Stimulated activated CD8-positive, alpha-beta memory T cell treated with anti-CD3 and anti-CD28 coated beads, Interleukin-12 subunit alpha, Interleukin-12 subunit beta, amount 100 ng/mL, for 24 hours (primary cell): ENCODE measurements at regions not wholly inside any gene's neighbourhood (a gene's known extent, or its start where the extent isn't known, plus 50 kb on each side); places are given as distances from the start of the nearest gene placed in this dataset.

Experiments used
- DNase-seq: peaks from one replicate; pipeline ENCODE4 v3.0.0-alpha.2; 2020; ENCODE audit errors: extremely low read depth

DNA sequence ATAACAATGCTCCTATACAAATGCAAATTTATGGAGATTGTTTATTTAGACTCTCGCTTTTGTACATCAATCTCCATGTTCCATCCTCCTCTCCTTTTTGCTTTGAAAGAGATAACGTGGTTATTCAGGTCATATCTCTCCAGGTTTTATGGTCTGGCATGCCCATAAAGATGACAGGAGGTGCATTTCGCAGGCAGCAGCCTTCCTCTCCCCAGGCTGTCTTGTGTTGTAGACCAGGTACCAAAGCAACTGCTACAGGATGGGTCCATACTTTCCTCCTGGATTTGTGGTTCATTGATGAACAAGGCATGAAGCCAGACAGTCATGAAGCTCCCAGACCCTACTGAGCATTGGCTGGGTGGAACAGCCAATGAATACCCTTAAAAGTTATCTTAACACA, 400.2 kb upstream of the NPVF start:
- DNase-seq, result no peak

DNA sequence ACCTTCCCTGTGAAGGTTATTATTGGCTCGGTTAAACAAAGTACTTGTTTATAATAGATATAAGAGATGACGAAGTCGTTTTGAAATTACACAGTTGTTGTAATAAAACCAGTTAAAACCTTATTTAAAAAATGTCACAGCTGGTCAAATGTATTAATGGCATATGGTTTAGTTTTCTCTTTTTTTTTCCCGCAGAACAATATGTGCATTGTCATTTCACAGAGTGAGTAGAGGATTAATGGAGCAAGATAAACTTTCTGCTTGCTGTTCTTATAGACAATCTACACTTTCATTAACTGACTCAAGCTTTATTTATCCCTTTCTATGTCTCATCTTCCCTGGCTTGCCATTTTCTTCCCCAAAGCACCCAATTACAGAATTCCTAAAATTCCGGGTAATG, 404.3 kb upstream of the NPVF start:
- DNase-seq, result no peak

DNA sequence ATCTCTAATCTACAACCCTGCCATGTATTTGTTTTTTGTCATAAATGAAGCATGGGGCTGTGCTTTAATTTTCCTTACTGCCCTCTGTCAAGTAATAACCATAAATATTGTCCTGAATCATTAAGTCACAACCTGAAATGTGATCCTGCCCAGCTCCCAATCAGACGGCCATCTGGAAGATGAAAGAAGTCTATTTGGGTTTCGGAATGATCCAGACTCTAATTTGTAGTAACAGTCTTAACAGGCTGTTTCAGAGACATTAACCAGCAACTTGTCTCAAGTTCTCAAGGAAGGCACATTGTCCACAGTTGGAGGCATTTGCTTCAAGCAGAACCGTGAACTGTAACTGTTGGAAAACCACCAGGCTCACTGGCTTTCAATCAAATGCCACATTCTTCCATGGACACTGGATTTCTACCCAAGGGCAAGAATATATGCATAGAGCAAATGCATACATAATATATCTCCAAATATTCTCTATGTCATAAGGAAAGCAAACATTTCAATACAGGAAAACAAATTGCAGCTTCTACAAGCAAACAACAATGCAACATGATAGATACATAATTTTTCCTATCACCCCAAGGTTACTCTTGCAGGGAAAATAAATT, 405.2 kb upstream of the NPVF start:
- DNase-seq, result no peak

DNA sequence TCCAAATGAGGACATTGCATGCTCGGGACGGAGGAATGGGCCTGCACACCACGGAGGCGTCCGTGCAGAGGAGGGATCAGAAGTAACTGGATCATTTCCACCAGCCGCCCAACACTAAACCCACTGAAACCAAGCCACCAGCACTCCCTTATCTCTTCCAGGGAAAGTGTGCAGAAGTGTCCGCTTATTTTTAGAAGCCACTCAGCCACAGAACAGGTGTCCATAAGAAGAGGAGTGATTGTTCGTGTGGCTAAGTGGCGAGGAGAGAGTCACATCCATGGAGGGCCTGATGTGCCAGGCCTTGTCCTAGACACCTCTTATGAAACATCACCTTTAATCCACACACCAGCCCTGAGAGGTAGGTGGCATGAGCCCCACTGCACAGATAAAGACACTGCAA, 407.9 kb upstream of the NPVF start:
- DNase-seq, result no peak

DNA sequence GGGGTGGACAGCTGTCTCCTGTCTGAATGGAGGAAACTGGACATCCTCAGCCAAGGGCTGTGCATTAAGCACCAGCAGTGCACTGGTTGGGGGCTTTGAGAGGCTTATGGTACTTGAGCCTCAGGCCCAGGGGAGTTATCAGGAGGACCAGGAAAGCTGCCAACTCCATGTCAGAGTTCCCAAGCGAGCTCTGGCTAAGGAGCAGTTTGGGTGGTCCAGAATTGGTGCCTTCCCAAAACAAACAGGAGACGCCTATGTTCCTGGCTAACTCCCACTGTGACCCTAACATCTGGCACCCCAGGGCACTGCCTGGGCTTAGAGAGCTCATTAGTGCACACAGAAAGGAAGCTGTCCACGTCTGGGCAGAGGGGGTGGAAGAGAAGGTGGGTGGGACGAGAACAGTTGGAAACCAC, 408.6 kb upstream of the NPVF start:
- DNase-seq, result no peak

DNA sequence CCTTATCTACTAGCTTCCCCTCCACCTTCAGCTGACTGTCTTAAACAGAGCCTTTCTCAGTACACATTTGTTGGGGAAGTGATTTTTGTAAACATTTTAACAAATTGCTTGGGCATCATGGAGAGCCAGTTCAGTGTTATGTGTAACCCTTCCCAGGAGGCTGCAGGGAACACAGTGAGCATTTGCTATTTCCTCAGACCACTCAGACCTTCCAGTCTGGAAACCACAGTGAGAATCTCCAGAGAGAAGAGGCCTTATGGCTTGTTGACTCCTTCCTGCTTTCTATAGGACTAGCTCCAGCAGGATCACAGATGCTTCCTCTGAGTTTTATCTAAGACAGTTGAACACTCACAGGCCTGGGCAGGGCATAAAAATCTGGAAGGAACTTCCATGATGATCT, 409.8 kb upstream of the NPVF start:
- no peak for DNase-seq

DNA sequence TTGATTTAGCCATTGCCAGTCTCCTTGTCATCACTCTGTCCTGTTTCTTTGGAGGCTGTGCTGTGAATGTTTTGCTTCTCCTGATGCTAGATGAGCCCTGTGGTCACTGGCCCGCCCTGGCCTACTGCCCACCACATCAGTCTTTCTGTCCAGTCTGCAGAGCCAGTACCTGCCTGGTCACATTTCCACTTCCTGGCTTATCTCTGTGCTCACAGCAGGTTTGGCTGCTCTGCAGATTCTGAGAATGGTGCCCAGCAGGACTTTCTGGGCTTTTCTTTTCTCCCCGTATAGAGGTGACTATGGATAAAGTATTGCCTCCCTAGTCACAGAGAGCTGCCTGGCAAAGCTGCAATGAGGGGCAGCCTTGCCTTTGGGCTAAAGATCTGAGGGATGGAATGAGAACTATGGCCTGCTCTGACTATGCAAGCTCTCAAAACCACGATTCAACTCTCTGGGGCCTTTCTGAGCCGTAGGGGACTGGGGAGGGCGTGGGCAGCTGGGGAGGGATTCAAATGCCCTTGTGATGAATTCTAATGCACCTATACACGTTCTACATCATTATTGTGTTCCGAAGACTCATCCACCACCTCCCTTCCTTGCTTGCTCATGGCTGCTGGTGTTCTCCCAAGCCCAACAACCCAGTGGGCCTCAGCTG, 410.4 kb upstream of the NPVF start:
- no peak for DNase-seq

DNA sequence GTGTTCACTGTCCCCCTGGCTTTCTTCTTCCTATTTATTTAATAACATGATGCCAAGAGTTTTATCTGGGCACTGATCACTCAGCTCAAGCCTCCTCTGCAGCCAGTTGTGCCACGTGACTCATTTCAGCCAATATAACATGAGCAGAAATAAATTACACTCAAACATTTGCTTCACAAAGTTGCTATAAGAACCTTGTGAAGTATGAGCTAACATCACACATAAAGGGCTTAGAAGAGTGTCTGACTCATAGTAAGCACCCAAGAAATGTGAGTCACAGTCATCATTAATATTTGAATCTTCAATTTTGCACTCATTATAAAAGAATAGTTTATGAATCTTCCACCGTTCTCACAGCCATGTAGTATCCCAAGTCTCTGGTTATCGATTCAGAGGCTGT, 414.6 kb upstream of the NPVF start:
- DNase-seq, result no peak

DNA sequence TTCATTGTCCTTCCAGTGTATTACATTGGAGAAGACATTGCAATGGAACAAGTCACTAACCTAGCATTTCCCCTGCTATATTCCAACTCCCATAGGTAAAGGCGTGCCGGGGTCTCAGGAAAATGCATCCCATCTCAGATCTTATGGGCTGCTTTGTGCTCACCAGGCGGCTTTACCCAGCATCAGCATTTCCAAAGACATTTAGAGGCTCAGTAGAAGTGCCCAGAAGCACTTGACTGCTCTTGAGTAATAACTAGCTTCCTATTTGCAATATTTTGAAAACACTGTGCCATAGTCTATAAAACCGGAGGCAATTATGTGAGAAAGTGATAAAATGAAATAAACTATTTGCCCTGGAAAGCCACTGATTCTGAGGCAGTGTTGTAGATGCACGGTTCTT, 415.0 kb upstream of the NPVF start:
- no peak for DNase-seq

DNA sequence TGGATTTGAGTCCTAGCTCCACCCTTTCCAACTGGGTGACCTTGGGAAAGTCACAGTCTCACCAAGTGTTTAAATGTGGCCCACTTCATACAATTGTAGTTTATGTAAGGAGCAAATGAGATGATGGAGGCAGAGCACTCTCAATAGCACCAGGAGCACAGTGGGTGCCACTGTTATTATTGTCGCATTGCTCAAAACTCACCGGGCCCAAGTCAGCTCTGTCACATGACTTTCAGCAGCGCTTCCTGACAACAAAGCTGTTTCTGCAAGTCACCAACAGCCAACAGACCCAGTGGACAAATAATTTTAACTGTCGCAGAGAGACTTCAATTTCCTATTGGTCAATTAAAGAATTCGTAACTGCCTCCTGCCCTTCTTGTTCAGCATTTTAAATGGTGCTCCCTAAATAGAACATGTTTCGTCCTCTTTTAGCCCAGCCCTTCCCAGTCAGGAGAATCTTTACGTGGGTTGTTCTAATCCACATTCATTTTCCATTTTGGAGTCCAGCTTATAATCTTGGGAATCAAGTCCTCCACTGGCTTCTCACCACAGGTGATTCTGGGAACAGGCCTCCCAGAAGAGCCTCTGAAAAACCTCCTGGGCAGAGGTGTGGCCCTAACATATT, 415.6 kb upstream of the NPVF start:
- DNase-seq, result no peak

DNA sequence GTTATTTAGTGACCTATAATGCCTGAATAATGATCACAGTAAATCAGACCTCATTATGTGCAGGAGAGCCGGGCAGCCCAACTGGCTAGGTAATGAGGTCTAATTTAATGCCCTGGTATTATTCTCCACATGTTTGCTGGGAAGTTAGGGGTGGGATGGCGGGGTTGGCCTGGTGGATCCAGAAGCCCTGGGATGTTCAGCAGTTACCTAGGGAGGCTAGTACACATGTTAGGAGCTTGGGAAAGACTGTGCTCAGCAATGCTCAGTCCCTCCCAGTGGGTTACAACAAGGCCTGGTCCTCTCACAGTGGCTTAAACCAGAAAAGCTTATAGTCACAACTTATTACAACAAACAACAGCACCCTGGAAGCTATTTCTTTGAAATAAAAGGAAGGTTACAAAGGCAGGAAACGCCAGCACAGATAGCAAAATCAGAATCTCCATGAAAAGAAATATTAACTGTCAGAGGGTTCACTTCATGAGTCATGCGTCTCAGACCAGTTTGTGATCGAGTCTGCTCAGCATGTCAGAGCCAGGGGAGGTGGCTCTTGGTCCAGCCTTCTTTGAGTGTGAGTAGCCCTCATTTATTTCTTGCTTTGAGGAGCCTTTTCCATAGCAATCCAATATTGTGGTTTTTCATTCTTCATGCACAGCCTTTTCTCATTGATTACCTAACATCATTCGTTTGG, 418.6 kb upstream of the NPVF start:
- DNase-seq, result no peak

DNA sequence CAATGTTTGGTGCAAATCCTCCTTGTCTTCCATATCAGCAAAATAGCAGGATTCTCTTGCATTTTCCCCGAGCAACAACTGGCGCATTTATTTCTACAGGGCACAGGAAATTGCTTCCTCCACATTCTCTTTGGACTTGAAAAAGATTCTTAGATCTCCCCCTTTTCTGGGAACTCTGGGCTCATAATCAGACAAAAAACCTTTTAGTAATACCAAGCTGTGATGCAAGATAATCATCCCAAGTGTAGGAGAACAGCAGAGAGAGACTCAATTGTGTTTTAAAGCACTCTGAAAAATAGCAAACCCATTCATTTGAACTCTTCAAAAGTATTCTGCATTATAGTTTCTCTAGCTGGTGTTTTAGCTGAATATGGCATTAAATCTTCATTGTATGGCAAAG, 419.6 kb upstream of the NPVF start:
- no peak for DNase-seq

DNA sequence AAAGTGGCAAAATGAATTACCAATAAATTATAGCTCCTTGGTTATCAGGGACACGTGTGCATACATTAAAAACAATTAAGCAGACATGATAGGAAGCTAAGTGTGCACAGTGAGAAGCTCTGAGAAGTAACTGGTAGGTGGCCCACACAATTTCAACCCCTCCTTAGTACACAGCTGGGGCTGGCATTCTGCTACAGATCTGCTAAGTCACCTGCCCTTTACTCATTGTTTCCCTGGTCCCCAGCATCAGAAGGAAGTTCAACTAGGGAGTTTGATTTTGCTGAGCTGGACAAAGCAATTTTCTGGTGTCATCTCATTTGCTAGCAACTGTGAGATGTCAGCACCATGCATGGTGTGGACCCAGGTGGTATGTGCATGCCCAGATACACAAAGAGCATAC, 424.1 kb upstream of the NPVF start:
- DNase-seq, result no peak

DNA sequence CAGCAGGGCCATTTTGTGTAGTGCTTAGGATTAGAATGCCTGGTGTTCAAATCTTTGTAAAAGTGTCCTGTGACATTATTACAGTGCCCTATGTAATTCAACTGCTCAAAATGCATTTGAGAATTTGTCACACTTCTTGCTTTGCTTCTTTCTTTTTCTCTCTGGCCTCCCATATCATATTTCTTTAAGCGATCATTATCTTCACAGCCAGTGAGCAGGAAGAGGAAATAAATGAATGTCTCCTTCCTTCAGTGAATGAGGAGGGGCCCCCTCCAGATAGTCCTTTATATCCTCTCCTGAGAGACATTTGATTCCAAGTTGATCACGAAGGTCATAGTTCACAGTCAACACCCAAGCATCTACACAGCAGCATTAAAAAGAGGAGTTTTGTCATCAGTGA, 425.1 kb upstream of the NPVF start:
- no peak for DNase-seq

DNA sequence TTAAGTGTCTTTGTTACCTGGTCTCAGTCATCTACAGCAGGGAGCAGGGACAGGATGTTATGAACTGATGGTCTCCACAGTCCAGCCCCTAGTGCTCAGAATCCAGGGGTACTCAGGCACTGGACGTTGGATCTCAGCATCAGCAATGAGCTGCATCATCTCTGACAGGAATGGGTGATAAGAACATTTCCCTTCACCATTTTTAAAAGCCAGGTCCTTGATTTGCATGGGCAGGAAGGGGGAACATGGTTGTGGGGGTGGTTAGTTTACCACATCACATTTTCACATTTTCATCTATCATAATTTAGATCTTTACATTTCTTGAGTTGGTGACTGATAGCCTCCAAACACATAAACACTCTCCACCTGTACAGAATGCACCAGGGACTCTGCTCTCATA, 427.8 kb upstream of the NPVF start:
- no peak for DNase-seq

DNA sequence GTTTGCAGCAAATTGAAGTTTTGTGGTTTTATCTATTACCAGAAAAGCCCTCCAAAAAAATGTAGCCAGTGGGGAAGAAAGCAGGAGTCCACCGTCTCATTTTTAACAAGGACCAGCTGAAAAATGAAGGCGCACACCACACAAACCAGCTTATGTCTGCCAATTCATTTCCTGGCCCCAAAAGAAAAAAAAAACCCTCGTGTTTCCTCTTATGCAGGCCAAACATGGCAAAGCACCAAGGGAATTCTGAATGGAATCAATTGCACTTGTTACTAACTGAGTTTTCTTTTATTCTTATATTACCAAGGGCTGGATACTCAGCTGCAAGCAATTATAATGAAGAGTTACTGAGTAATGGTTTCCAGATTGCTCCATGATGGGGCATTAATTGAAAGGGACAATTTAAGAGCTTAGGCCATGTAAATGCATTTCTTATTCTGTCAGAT, 428.3 kb upstream of the NPVF start:
- no peak for DNase-seq

DNA sequence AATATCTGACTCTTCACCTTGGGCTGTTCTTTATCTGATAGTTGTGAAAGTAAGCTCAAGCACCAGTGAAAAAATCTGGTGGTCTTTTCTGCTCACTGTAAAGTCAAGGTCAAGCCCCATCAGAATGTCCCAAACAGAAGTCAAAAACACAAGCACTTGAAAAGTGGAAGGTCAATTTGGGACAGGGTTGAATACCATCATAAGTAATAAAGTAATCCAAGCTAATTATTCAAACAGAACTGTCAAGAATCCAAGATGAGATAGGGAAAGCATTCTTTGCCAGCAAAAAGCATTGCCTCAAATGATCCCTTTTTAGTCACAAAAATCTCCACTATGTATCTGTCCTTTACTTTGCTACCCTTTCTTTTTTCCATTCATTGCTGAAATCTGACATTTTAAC, 430.1 kb upstream of the NPVF start:
- DNase-seq, result no peak

DNA sequence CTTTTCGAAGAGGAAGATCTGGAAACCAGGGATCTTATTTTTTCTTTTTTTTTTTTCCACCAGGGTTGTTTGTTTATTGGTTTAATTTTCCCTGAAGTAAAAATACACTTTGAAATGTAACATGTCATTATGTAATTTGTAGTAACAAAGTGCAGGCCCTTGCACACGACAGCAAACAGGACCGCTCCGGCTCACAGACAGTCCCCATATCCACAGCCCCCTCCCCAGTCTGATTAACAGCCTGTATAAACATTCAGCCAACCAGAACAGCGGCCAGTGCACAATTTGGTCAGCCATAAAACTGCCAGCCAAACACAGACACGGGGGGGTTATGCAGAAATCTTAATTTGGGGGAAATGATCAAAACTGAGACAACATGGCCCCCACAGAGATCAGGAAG, 431.6 kb upstream of the NPVF start:
- DNase-seq, result no peak

DNA sequence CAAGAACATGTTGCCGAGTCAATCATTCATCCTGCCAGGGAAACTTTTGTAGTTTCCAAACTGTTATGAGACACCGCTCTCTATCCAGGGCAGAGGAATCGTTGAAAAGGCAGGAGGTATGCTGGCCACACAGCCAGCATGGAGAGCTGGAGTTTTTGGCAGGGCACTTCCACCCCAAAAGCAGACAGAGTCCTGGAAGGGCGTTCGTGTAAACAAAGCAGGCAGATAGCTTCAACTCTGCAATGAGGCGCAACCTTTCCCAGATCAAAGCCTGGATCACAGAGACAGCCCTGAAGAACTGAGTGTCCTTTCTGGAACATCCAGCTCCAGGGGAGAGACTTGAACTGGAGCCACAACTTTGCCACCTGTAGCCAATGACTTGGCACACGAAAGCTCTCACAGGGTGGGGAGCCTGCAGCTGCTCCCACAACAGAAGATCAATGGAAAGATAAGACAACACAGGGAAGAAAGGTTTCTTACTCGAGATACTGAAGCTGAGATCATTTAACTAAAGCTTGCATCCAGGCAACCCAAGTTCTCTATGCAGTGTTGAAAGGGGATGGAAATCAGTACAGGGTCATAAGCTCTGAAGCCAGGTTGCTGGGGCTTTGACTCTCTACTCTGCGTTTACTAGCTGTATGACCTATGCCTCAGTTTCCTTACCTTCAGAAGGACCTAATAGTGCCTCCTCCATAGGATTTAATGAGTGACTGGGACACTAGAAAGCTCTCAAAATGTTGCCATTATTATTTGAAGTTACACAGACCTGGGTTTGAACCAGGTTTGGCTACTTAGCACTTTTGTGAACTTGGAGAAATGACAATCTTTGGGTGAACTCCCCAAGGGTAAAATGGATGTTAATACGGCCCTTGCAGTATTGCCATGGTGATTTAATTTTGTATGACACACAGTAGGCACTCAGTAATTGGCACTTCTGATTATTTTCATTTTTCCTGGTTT, 434.8 kb upstream of the NPVF start:
- DNase-seq, result no peak

DNA sequence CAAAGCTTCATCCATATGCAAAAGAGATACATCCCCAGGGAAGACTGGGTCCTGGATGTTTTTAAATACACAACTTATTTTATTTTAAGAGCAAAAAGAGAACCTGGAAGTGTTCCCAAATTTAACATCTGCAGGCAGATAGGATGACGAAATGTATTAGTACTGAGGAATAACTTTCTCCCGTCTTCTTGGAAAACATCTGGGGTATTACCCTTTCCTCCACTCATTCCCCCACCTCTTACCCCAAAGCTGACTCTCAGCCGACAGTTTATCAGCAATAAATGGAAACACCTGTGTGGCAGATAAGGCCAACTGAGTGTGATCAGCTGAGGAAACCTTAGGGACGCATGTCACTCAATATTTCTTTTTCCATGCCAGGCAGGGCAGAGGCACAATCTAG, 435.6 kb upstream of the NPVF start:
- no peak for DNase-seq

DNA sequence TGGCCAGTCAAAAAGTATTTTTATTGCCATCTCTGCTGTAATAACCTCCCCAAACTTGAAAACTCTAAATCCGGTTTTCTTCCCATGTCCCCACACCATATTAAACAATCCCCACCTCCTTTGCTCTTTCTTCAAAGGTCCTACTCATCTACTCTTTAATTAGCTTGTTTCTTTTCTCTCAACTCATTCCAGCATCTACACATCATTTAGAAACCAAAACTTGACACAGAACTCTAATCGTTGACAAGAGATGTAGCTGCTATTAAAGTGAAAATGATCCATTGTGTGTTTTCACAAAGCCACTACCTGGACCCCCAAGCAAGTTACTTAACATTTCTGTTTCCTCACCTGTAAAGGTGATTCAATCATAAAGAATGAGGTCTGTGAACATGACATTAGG, 436.3 kb upstream of the NPVF start:
- no peak for DNase-seq

DNA sequence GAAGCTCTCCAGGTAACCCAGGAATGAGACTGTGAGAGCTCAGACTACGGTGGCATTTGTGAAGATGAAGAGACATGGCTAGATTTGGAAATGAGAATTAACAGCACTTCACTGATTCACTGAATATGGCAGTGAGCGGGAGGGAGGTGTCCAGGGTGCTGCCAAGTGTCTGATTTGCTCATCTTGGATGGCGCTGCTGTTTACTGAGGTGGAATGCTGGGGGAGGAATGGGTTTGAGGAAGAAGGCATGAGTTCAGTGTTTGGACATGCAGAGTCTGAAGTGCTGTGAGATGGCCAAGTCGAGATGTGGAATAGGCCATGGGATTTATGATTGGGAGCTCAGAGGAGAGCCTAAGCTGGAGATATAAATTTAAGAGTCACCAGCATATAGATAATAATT, 437.1 kb upstream of the NPVF start:
- no peak for DNase-seq
